GM08714 (cell line): ENCODE measurements at regions not wholly inside any gene's neighbourhood (a gene's known extent, or its start where the extent isn't known, plus 50 kb on each side); places are given as distances from the start of the nearest gene placed in this dataset.
"Not testable (repeated sequence)": the region's sequence is repeated elsewhere in the genome, so short reads cannot be mapped to it uniquely, and the experiment has no call there.

ENCODE experiments used
- H3K4me3 ChIP-seq: fragments of 200-500 bp; sonication (Bioruptor generic); 2 replicates; pipeline ENCODE4 v1.5.1; 2014; ENCODE audit warnings: mild to moderate bottlenecking, low read length, inconsistent platforms
- ZNF274 ChIP-seq: IDR thresholded peaks from 2 replicates; pipeline ENCODE4 v1.6.1; 2012; ENCODE audit warnings: mild to moderate bottlenecking, low read depth, low read length

DNA sequence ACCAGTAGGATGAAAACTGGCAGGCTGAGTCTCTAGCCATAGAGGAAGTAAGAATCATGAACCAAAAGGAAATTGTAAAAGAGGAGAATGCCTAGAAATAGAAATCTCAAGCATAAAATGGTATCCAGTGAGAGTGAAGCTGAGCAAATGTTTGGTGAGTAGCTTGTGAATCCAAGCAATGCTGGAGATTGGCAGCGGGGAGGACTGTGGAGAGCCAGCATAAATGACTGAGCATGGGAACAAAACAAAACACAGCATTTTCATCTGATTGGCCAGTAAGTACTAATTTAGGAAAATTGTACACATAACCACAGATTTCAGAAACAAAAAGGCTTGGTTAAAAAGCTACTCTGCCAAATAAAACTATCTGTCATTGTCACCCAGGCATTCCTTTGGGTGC lies 390.0 kb downstream of the STK39 start:
- no peak overlapping the region for H3K4me3 ChIP-seq
- TF ChIP-seq ZNF274: no peak

- no peak for TF ChIP-seq ZNF274
Observed at GRCh38 chr2:167856190-167856589, 391.2 kb downstream of the STK39 start.

DNA sequence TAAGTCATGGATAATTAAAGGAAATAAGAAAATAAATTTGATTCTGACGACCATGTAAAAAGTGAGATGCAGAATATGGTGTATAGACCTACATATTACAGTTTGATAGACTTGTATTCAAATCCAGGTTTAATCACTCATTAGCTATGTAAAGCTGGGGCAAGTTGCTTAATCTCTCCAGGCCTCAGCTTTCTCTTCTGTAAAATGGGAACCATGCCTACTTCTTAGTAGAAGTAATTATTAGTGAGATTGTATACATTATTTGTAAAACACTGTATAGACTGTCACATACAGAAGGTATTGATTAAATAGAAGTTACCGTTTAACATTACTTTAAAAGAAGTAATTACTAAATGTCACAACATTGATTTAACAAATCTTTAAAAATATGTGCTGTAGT lies 392.2 kb downstream of the STK39 start:
- no peak for TF ChIP-seq ZNF274
- H3K4me3 ChIP-seq: no peak overlapping the region

More at GRCh38 chr2:167856190-167856589, 391.2 kb downstream of the STK39 start:
- H3K4me3 ChIP-seq: no peak overlapping the region

DNA sequence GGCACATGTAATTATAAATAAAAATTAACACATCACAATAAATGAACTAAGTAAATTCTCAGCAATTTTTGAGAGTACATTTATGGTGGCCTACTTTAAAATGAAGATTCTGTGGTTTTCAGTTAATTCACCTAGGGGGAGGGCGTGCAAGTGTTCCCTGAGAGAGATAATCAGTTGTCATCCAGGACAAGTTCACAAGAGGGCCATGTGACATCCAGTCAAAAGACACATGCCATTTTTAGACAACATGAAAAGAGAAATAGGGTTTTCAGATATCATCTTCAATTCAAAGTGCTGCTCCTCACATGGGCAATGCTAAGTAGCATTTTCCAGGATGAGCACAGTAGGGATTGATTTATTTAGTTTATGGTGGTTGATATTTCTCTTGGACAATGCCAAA lies 393.7 kb downstream of the STK39 start:
- no peak for TF ChIP-seq ZNF274
- no peak overlapping the region for H3K4me3 ChIP-seq

GRCh38 chr2:167851876-167852275 lies 395.5 kb downstream of the STK39 start:
- no peak for TF ChIP-seq ZNF274
- H3K4me3 ChIP-seq: no peak overlapping the region

DNA sequence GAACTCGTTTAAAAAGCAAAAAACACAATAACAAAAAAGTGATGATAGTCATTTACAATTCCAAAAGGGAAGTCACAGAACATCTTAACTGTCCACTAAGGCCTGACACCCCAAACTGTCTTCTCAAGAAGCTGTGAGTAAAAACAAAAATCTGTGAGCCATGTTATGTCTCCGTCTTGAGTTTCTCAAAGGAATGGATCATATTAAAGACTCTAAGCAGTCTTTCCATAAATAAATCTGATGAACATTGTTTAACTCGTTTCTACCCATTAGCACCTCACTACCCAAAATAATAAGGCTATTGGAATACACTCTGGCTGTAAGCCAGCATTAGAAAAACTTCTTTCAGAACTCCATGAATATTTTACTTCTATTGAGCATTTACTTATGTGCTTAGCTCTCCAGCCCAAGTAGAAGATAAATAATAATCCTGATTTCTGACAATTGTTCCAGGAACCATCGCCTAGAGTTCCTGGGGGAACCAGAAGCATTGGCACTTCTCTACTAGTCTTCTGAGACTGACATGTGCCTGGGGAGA lies 396.0 kb downstream of the STK39 start:
- no peak for TF ChIP-seq ZNF274
- no peak overlapping the region for H3K4me3 ChIP-seq

- H3K4me3 ChIP-seq: no peak overlapping the region
- TF ChIP-seq ZNF274: no peak
Observed at GRCh38 chr2:167844714-167845530, 402.5 kb downstream of the STK39 start.

DNA sequence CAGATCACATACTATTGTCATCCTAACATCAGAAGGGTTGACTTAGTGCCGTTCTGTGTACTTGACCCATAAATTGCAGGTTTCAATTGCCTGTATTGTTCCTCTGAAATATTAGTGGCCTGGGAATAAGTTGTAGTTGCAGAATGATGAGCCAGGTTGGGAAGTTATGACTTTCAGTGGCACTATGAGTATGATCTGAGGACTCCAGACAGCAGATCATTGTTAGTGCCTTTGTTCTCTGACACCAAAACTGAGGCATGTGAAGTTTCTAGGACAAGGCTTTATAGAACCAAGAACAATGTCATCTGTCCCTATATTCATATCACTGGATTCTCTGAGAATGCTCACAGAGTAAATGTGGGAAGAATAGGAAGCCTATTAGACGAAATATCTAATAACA lies 403.7 kb downstream of the STK39 start:
- no peak overlapping the region for H3K4me3 ChIP-seq
- TF ChIP-seq ZNF274: no peak

DNA sequence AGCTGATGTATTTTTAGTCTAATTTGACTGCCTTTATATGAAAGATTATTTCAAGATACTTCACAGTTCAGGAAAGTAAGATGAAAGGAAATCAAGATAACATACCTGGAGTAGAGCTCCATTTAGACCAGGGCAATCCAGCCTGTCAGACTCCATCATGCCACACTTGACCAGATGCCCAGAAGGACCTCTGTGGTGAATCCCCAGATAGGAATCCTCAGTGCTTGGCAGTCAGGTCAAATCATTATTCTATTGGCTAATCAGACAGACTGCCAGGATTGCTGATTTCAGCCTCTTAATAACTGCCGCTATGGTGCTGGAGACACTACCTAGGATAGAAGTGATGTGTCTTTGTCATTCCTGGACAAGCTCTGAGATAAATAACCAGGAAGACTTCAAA lies 404.2 kb downstream of the STK39 start:
- H3K4me3 ChIP-seq: no peak overlapping the region
- TF ChIP-seq ZNF274: no peak

DNA sequence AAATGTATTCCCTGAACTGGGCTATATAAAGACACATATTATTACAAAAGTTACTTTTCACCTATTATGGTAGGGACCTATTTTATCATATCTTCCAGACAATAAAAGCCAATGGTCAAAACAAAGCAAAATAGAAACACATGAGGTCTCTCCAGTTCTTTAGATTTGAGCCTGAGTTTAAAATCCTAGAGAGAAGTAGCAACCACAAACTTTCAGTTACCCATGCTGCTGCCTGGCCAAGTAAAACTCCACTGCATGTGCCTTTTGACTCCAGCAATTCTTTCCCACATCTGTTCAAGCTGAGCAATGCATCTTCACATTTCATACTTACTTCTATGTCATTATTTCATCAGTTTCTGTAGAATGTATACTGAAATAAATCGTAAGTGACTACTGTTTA lies 405.3 kb downstream of the STK39 start:
- no peak overlapping the region for H3K4me3 ChIP-seq
- no peak for TF ChIP-seq ZNF274

GRCh38 chr2:167835290-167835689 lies 412.1 kb downstream of the STK39 start:
- not testable (repeated sequence) for H3K4me3 ChIP-seq

DNA sequence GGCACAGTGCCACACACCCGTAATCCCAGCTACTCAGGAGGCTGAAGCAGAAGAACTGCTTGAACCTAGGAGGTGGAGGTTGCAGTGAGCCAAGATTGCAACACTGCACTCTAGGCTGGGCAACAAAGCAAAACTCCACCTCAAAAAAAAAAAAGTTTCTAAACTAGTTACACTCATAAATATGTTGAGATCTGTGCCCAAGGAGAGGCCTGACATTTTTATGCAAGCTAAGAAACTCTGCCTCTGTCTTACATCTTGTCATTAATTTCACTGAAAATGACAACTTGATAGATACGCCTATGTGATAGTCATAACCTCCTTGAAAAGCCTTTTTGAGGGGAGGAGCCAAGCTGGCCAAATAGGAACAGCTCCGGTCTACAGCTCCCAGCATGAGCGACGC lies 412.7 kb downstream of the STK39 start:
- H3K4me3 ChIP-seq: no peak overlapping the region
- no peak for TF ChIP-seq ZNF274

GRCh38 chr2:167833294-167833693 lies 414.1 kb downstream of the STK39 start:
- TF ChIP-seq ZNF274: no peak
- no peak overlapping the region for H3K4me3 ChIP-seq

- TF ChIP-seq ZNF274: no peak
- no peak overlapping the region for H3K4me3 ChIP-seq
Observed at GRCh38 chr2:167832868-167833287, 414.5 kb downstream of the STK39 start.

GRCh38 chr2:167827352-167828097 lies 419.9 kb downstream of the STK39 start:
- no peak for TF ChIP-seq ZNF274

More at GRCh38 chr2:167827352-167828097, 419.9 kb downstream of the STK39 start:
- H3K4me3 ChIP-seq: no peak overlapping the region
